ENCODE measurements at regions not wholly inside any gene's neighbourhood (a gene's known extent, or its start where the extent isn't known, plus 50 kb on each side); places are given as distances from the start of the nearest gene placed in this dataset.

- TF ChIP-seq FOXP2 (optimal IDR thresholded peaks at IDR 0.05; ENCODE audit: borderline replicate concordance, extremely low read depth, extremely low read length, insufficient read depth) (no peak), REST (IDR thresholded peaks at IDR 0.05; ENCODE audit: insufficient read depth in 1 of 2, low read depth in 2 of 2, low read length in 2 of 2) (no peak), TAF1 (IDR thresholded peaks at IDR 0.05; ENCODE audit: borderline replicate concordance, insufficient read depth, low read length) (no peak), POLR2AphosphoS5 (IDR thresholded peaks at IDR 0.05; ENCODE audit: low read depth, low read length) (no peak), SIN3A (IDR thresholded peaks at IDR 0.05; ENCODE audit: borderline replicate concordance, insufficient read depth, low read length) (no peak)
Measured at GRCh38 chr7:18336626-18337025, 158.9 kb upstream of the HDAC9 start.

GRCh38 chr7:18337048-18337809 lies 158.3 kb upstream of the HDAC9 start:
- TF ChIP-seq FOXP2 (optimal IDR thresholded peaks at IDR 0.05; ENCODE audit: borderline replicate concordance, extremely low read depth, extremely low read length, insufficient read depth) (no peak), POLR2AphosphoS5 (IDR thresholded peaks at IDR 0.05; ENCODE audit: low read depth, low read length) (no peak), REST (IDR thresholded peaks at IDR 0.05; ENCODE audit: insufficient read depth in 1 of 2, low read depth in 2 of 2, low read length in 2 of 2) (no peak), TAF1 (IDR thresholded peaks at IDR 0.05; ENCODE audit: borderline replicate concordance, insufficient read depth, low read length) (no peak), SIN3A (IDR thresholded peaks at IDR 0.05; ENCODE audit: borderline replicate concordance, insufficient read depth, low read length) (no peak)

- TF ChIP-seq FOXP2 (optimal IDR thresholded peaks at IDR 0.05; ENCODE audit: borderline replicate concordance, extremely low read depth, extremely low read length, insufficient read depth) (no peak), SIN3A (IDR thresholded peaks at IDR 0.05; ENCODE audit: borderline replicate concordance, insufficient read depth, low read length) (no peak), POLR2AphosphoS5 (IDR thresholded peaks at IDR 0.05; ENCODE audit: low read depth, low read length) (no peak), REST (IDR thresholded peaks at IDR 0.05; ENCODE audit: insufficient read depth in 1 of 2, low read depth in 2 of 2, low read length in 2 of 2) (no peak), TAF1 (IDR thresholded peaks at IDR 0.05; ENCODE audit: borderline replicate concordance, insufficient read depth, low read length) (no peak)
Measured at GRCh38 chr7:18338910-18339523, 156.5 kb upstream of the HDAC9 start.

GRCh38 chr7:18341756-18342155 lies 153.8 kb upstream of the HDAC9 start:
- TF ChIP-seq REST (IDR thresholded peaks at IDR 0.05; ENCODE audit: insufficient read depth in 1 of 2, low read depth in 2 of 2, low read length in 2 of 2) (no peak), FOXP2 (optimal IDR thresholded peaks at IDR 0.05; ENCODE audit: borderline replicate concordance, extremely low read depth, extremely low read length, insufficient read depth) (no peak), POLR2AphosphoS5 (IDR thresholded peaks at IDR 0.05; ENCODE audit: low read depth, low read length) (no peak), SIN3A (IDR thresholded peaks at IDR 0.05; ENCODE audit: borderline replicate concordance, insufficient read depth, low read length) (no peak), TAF1 (IDR thresholded peaks at IDR 0.05; ENCODE audit: borderline replicate concordance, insufficient read depth, low read length) (no peak)

All from PFSK-1 (cell line).